ENCODE measurements at regions not wholly inside any gene's neighbourhood (a gene's known extent, or its start where the extent isn't known, plus 50 kb on each side); places are given as distances from the start of the nearest gene placed in this dataset.
"Not testable (repeated sequence)": the region's sequence is repeated elsewhere in the genome, so short reads cannot be mapped to it uniquely, and the experiment has no call there.

- Mint-ChIP-seq H3K9me3 (ENCODE audit: low read depth) (no peaks in the 10 kb centered on the region), H3K4me1 (ENCODE audit: low read depth) (no peaks in the 10 kb centered on the region), H3K27me3 (peaks cover 2% of the 10 kb centered on the region), H3K27ac (no peak overlapping the region), H3K36me3 (no peaks in the 10 kb centered on the region), H3K4me3 (no peak overlapping the region)
Measured at GRCh38 chrX:101823236-101823635, 108.6 kb downstream of the ZMAT1 start.

GRCh38 chrX:101817739-101818138 is 114.1 kb downstream of the ZMAT1 start:
- H3K4me3 Mint-ChIP-seq; H3K27ac Mint-ChIP-seq; H3K27me3 Mint-ChIP-seq; H3K36me3 Mint-ChIP-seq; H3K9me3 Mint-ChIP-seq (ENCODE audit: low read depth); H3K4me1 Mint-ChIP-seq (ENCODE audit: low read depth): not testable (repeated sequence)

GRCh38 chrX:101813200-101813599 is 118.6 kb downstream of the ZMAT1 start:
- Mint-ChIP-seq H3K36me3 (no peaks in the 10 kb centered on the region), H3K27ac (no peak overlapping the region), H3K4me1 (ENCODE audit: low read depth) (no peaks in the 10 kb centered on the region), H3K9me3 (ENCODE audit: low read depth) (no peaks in the 10 kb centered on the region), H3K4me3 (no peak overlapping the region), H3K27me3 (no peaks in the 10 kb centered on the region)

- peaks cover 4% of the 10 kb centered on the region for H3K4me1 Mint-ChIP-seq (ENCODE audit: low read depth)
- no peak overlapping the region for H3K4me3 Mint-ChIP-seq
- no peaks in the 10 kb centered on the region for H3K27me3 Mint-ChIP-seq
- no peak overlapping the region for H3K27ac Mint-ChIP-seq
- no peaks in the 10 kb centered on the region for H3K9me3 Mint-ChIP-seq (ENCODE audit: low read depth)
- no peaks in the 10 kb centered on the region for H3K36me3 Mint-ChIP-seq
Measured at GRCh38 chrX:101803451-101803850, 128.4 kb downstream of the ZMAT1 start.

- peak overlapping the region; percentile 54 for H3K27ac Mint-ChIP-seq
- no peaks in the 10 kb centered on the region for H3K36me3 Mint-ChIP-seq
- peak overlapping the region; percentile 75 for H3K4me3 Mint-ChIP-seq
- H3K4me1 Mint-ChIP-seq (ENCODE audit: low read depth), result peaks cover 4% of the 10 kb centered on the region
- no peaks in the 10 kb centered on the region for H3K27me3 Mint-ChIP-seq
- no peaks in the 10 kb centered on the region for H3K9me3 Mint-ChIP-seq (ENCODE audit: low read depth)
Measured at GRCh38 chrX:101799387-101799786, 132.4 kb downstream of the ZMAT1 start.

- Mint-ChIP-seq H3K36me3 (no peaks in the 10 kb centered on the region), H3K27me3 (peaks cover 3% of the 10 kb centered on the region), H3K4me1 (ENCODE audit: low read depth) (no peaks in the 10 kb centered on the region), H3K4me3 (no peak overlapping the region), H3K9me3 (ENCODE audit: low read depth) (no peaks in the 10 kb centered on the region), H3K27ac (no peak overlapping the region)
Measured at GRCh38 chrX:101787934-101788333, 128.3 kb upstream of the ARMCX2 start.

- H3K9me3 Mint-ChIP-seq (ENCODE audit: low read depth), result no peaks in the 10 kb centered on the region
- H3K27ac Mint-ChIP-seq, result no peak overlapping the region
- no peaks in the 10 kb centered on the region for H3K27me3 Mint-ChIP-seq
- no peak overlapping the region for H3K4me3 Mint-ChIP-seq
- H3K4me1 Mint-ChIP-seq (ENCODE audit: low read depth), result no peaks in the 10 kb centered on the region
- no peaks in the 10 kb centered on the region for H3K36me3 Mint-ChIP-seq
Measured at GRCh38 chrX:101785142-101785541, 125.5 kb upstream of the ARMCX2 start.

GRCh38 chrX:101780421-101780820 is 120.8 kb upstream of the ARMCX2 start:
- not testable (repeated sequence) for H3K4me3 Mint-ChIP-seq; H3K36me3 Mint-ChIP-seq; H3K27ac Mint-ChIP-seq; H3K4me1 Mint-ChIP-seq (ENCODE audit: low read depth); H3K9me3 Mint-ChIP-seq (ENCODE audit: low read depth); H3K27me3 Mint-ChIP-seq

- H3K4me3 Mint-ChIP-seq, result no peak overlapping the region
- H3K4me1 Mint-ChIP-seq (ENCODE audit: low read depth), result no peaks in the 10 kb centered on the region
- H3K9me3 Mint-ChIP-seq (ENCODE audit: low read depth), result no peaks in the 10 kb centered on the region
- no peaks in the 10 kb centered on the region for H3K36me3 Mint-ChIP-seq
- no peak overlapping the region for H3K27ac Mint-ChIP-seq
- H3K27me3 Mint-ChIP-seq, result peaks cover 2% of the 10 kb centered on the region
Measured at GRCh38 chrX:101774340-101774739, 114.7 kb upstream of the ARMCX2 start.

GRCh38 chrX:101764538-101764937 is 104.9 kb upstream of the ARMCX2 start:
- H3K9me3 Mint-ChIP-seq (ENCODE audit: low read depth), result no peaks in the 10 kb centered on the region
- H3K27ac Mint-ChIP-seq, result no peak overlapping the region
- H3K36me3 Mint-ChIP-seq, result no peaks in the 10 kb centered on the region
- H3K4me3 Mint-ChIP-seq, result no peak overlapping the region
- peaks cover 2% of the 10 kb centered on the region for H3K27me3 Mint-ChIP-seq
- no peaks in the 10 kb centered on the region for H3K4me1 Mint-ChIP-seq (ENCODE audit: low read depth)

GRCh38 chrX:101759000-101759399 is 99.3 kb upstream of the ARMCX2 start:
- Mint-ChIP-seq H3K27me3 (no peaks in the 10 kb centered on the region), H3K9me3 (ENCODE audit: low read depth) (no peaks in the 10 kb centered on the region), H3K4me3 (no peak overlapping the region), H3K4me1 (ENCODE audit: low read depth) (no peaks in the 10 kb centered on the region), H3K27ac (no peak overlapping the region), H3K36me3 (no peaks in the 10 kb centered on the region)

- H3K27ac Mint-ChIP-seq, result no peak overlapping the region
- no peaks in the 10 kb centered on the region for H3K9me3 Mint-ChIP-seq (ENCODE audit: low read depth)
- no peaks in the 10 kb centered on the region for H3K36me3 Mint-ChIP-seq
- no peaks in the 10 kb centered on the region for H3K4me1 Mint-ChIP-seq (ENCODE audit: low read depth)
- H3K27me3 Mint-ChIP-seq, result peaks cover 6% of the 10 kb centered on the region
- no peak overlapping the region for H3K4me3 Mint-ChIP-seq
Measured at GRCh38 chrX:101750744-101751143, 91.1 kb upstream of the ARMCX2 start.

GRCh38 chrX:101749436-101749835 is 89.8 kb upstream of the ARMCX2 start:
- Mint-ChIP-seq H3K9me3 (ENCODE audit: low read depth) (no peaks in the 10 kb centered on the region), H3K27me3 (peaks cover 7% of the 10 kb centered on the region), H3K4me3 (no peak overlapping the region), H3K36me3 (no peaks in the 10 kb centered on the region), H3K4me1 (ENCODE audit: low read depth) (no peaks in the 10 kb centered on the region), H3K27ac (no peak overlapping the region)

- H3K27me3 Mint-ChIP-seq, result peaks cover 4% of the 10 kb centered on the region
- H3K36me3 Mint-ChIP-seq, result no peaks in the 10 kb centered on the region
- no peak overlapping the region for H3K27ac Mint-ChIP-seq
- no peaks in the 10 kb centered on the region for H3K9me3 Mint-ChIP-seq (ENCODE audit: low read depth)
- H3K4me3 Mint-ChIP-seq, result no peak overlapping the region
- no peaks in the 10 kb centered on the region for H3K4me1 Mint-ChIP-seq (ENCODE audit: low read depth)
Measured at GRCh38 chrX:101745046-101745445, 85.4 kb upstream of the ARMCX2 start.

- no peaks in the 10 kb centered on the region for H3K4me1 Mint-ChIP-seq (ENCODE audit: low read depth)
- H3K36me3 Mint-ChIP-seq, result no peaks in the 10 kb centered on the region
- H3K27ac Mint-ChIP-seq, result no peak overlapping the region
- H3K27me3 Mint-ChIP-seq, result peaks cover 4% of the 10 kb centered on the region
- H3K4me3 Mint-ChIP-seq, result no peak overlapping the region
- no peaks in the 10 kb centered on the region for H3K9me3 Mint-ChIP-seq (ENCODE audit: low read depth)
Measured at GRCh38 chrX:101744085-101744484, 84.4 kb upstream of the ARMCX2 start.

- Mint-ChIP-seq H3K9me3 (ENCODE audit: low read depth) (no peaks in the 10 kb centered on the region), H3K27me3 (peaks cover under 1% of the 10 kb centered on the region), H3K36me3 (no peaks in the 10 kb centered on the region), H3K4me1 (ENCODE audit: low read depth) (no peaks in the 10 kb centered on the region), H3K4me3 (no peak overlapping the region), H3K27ac (no peak overlapping the region)
Measured at GRCh38 chrX:101740642-101741041, 81.0 kb upstream of the ARMCX2 start.

- not testable (repeated sequence) for H3K36me3 Mint-ChIP-seq; H3K4me1 Mint-ChIP-seq (ENCODE audit: low read depth); H3K9me3 Mint-ChIP-seq (ENCODE audit: low read depth); H3K27me3 Mint-ChIP-seq; H3K4me3 Mint-ChIP-seq; H3K27ac Mint-ChIP-seq
Measured at GRCh38 chrX:101738867-101739266, 79.2 kb upstream of the ARMCX2 start.
